Forelimb muscle (tissue), 1 donor: ENCODE measurements at regions not wholly inside any gene's neighbourhood (a gene's known extent, or its start where the extent isn't known, plus 50 kb on each side); places are given as distances from the start of the nearest gene placed in this dataset.

Experiments used
- DNase-seq: peaks from one replicate; pipeline ENCODE4 v3.0.0-alpha.2; 2013; ENCODE audit warnings: low read depth

- DNase-seq = no peak
Observed at GRCh38 chr14:98607341-98607910, 664.6 kb downstream of the BCL11B start.

- DNase-seq = no peak
Observed at GRCh38 chr14:98608071-98609060, 663.6 kb downstream of the BCL11B start.

GRCh38 chr14:98612434-98613200 is 659.4 kb downstream of the BCL11B start:
- no peak for DNase-seq

GRCh38 chr14:98614741-98615140 is 657.3 kb downstream of the BCL11B start:
- DNase-seq = no peak

- no peak for DNase-seq
Observed at GRCh38 chr14:98622208-98623051, 649.6 kb downstream of the BCL11B start.

GRCh38 chr14:98623788-98624415 is 648.1 kb downstream of the BCL11B start:
- DNase-seq = no peak

GRCh38 chr14:98633380-98633779 is 638.6 kb downstream of the BCL11B start:
- DNase-seq = no peak

- no peak for DNase-seq
Observed at GRCh38 chr14:98634043-98634820, 637.8 kb downstream of the BCL11B start.

- no peak for DNase-seq
Observed at GRCh38 chr14:98638366-98638765, 633.6 kb downstream of the BCL11B start.

- DNase-seq = no peak
Observed at GRCh38 chr14:98647754-98648153, 624.2 kb downstream of the BCL11B start.

- DNase-seq = no peak
Observed at GRCh38 chr14:98651037-98651436, 621.0 kb downstream of the BCL11B start.

- DNase-seq = no peak
Observed at GRCh38 chr14:98665007-98665406, 607.0 kb downstream of the BCL11B start.

- no peak for DNase-seq
Observed at GRCh38 chr14:98666545-98666944, 605.5 kb downstream of the BCL11B start.

- no peak for DNase-seq
Observed at GRCh38 chr14:98682033-98682432, 590.0 kb downstream of the BCL11B start.

- DNase-seq = no peak
Observed at GRCh38 chr14:98682726-98683125, 589.3 kb downstream of the BCL11B start.

GRCh38 chr14:98684468-98684867 is 587.5 kb downstream of the BCL11B start:
- no peak for DNase-seq

GRCh38 chr14:98685725-98686124 is 586.3 kb downstream of the BCL11B start:
- DNase-seq = no peak

GRCh38 chr14:98688446-98688845 is 583.6 kb downstream of the BCL11B start:
- DNase-seq = no peak

GRCh38 chr14:98689951-98690350 is 582.0 kb downstream of the BCL11B start:
- DNase-seq = no peak

- DNase-seq = no peak
Observed at GRCh38 chr14:98692832-98693231, 579.2 kb downstream of the BCL11B start.
